ELR (cell line): ENCODE measurements at regions not wholly inside any gene's neighbourhood (a gene's known extent, or its start where the extent isn't known, plus 50 kb on each side); places are given as distances from the start of the nearest gene placed in this dataset.
"Not testable (repeated sequence)": the region's sequence is repeated elsewhere in the genome, so short reads cannot be mapped to it uniquely, and the experiment has no call there.

Source experiments
- DNase-seq: peaks from one replicate; pipeline ENCODE4 v3.0.0-alpha.2; 2015; ENCODE audit warnings: low read depth

DNA sequence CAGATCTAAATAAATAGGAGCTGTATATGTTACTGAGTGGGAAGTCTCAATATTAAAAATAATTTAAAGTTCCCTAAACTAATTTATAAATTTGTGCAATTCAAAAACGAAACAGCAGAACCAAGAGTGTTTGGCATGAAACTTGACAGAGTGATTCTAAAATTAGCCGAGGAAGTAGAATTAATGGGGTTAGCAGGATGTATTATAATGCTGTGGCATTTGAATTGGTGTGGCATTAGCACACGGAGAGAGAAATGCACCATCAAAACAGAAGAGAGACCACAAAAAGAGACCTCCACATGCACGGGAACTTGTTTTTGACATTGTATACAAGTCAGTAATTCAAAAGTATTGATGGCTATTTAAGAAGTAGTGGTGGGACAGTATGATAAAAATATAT lies 366.0 kb upstream of the RGS6 start:
- no peak for DNase-seq

- not testable (repeated sequence) for DNase-seq
Observed at GRCh38 chr14:71567499-71568133, 364.6 kb upstream of the RGS6 start.

DNA sequence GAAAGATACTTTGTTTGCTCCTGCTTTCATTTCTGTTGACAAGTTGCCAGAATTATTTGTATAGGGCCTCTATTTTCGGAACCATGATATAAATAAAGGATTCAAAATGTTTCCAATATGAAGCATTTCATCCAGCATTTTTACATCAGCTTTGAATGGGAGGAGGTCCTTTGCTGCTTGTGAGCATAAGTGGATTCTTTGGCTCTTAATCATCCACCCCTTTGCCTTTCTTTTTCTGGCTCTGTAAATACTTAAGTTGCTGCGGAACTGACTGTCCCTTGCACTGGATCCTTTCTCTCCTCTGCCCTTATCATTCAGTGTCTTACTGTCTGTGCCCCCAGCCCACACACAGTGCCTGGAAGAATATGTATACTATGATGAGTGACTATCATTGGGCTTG lies 357.3 kb upstream of the RGS6 start:
- peak; percentile 91 for DNase-seq

GRCh38 chr14:71576472-71576871 lies 355.8 kb upstream of the RGS6 start:
- DNase-seq = no peak

GRCh38 chr14:71579331-71579730 lies 352.9 kb upstream of the RGS6 start:
- DNase-seq = no peak

- DNase-seq = peak; percentile 79
Observed at GRCh38 chr14:71582705-71583104, 349.5 kb upstream of the RGS6 start.

- DNase-seq = no peak
Observed at GRCh38 chr14:71583194-71583593, 349.0 kb upstream of the RGS6 start.

DNA sequence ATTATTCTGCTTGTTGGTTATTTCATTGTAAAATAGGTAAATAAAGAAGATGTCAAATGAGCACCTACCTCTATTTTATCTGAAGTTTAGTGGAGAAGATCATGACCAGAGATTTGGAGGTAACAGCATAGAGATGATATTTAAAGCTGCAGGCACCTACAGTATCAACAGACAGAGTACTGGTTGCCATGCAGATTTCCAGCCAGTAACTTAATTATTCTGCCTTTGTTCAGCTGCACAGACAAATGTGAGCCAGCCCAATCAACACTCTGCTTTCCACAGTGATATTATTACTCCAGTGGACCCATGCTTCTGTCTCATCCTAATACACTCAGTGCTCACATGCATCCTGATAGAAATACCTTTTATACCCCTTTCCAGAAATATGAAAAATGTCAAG lies 348.5 kb upstream of the RGS6 start:
- DNase-seq = no peak

- no peak for DNase-seq
Observed at GRCh38 chr14:71585361-71585760, 346.9 kb upstream of the RGS6 start.

GRCh38 chr14:71586131-71586897 lies 345.9 kb upstream of the RGS6 start:
- peak; percentile 60 for DNase-seq

- DNase-seq = peak; percentile 91
Observed at GRCh38 chr14:71588028-71588427, 344.2 kb upstream of the RGS6 start.

DNA sequence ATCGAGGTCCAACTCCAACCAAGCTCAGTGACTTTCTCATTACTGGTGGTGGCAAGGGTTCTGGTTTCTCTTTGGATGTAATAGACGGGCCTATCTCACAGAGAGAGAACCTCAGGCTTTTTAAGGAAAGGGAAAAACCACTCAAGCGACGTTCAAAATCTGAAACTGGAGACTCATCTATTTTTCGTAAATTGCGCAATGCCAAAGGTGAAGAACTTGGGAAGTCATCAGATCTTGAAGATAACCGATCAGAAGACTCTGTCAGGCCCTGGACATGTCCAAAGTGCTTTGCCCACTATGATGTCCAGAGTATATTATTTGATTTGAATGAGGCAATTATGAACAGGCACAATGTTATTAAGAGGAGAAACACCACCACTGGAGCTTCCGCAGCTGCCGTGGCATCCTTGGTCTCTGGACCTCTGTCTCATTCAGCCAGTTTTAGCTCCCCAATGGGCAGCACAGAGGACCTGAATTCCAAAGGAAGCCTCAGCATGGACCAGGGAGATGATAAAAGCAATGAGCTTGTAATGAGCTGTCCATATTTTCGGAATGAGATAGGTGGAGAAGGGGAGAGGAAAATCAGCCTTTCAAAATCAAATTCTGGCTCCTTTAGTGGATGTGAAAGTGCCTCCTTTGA lies 343.5 kb upstream of the RGS6 start:
- peak; percentile 18 for DNase-seq

DNA sequence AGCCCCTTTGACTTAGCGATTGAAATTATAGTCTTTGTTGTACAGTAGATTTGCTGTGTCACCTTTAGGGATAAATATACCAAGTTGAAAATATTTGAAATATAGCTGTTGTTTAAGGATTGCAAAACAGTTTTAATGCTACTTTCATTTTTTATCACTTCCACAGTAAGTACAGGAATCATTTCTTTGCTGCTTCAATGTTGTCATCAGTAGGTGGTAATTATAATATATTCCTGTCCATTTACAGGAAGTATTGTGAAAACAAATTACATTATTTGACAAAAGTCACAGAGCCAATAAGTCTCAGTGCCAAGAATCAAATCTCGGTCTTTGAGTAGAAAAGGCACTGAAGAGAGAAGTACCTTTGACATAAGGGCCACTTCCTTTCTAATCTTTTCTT lies 342.6 kb upstream of the RGS6 start:
- no peak for DNase-seq

DNA sequence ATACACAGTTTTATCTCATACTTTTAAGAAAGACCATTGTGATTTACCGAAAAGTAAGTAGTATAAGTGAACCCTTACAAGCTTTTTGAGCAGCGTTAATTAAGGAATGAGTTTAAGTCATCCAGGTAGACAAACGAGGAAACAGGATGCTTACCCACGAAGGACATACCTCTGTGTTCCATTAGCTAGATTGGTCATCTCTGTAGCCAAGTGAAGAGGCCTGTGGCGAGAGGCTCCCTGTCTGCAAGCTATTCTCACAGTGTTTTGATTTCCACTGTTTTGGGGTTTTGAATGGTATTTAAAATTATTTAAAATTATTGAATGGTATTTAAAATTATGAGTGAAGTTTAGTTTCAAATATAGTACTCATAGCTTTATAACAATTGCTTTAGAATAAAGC lies 342.1 kb upstream of the RGS6 start:
- DNase-seq = no peak

DNA sequence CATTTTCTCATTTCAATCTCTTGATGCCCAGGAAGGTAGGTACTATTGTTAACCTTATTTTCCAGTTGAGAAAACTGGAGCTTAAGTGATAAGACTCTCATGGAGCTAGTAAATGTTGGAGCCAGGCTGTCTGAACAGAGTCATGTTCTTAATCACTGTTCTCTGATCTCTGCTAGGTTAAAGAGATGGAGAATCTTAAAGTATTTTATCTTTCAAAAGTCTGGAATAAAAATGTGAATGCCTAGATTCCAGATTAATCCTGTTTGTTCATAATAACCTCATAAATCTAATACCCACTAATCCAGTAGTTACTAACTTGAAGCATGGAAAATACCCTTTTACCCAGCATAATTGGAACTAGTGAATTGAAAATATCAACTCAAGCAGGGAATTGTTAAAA lies 341.0 kb upstream of the RGS6 start:
- DNase-seq = peak; percentile 22

- peak; percentile 87 for DNase-seq
Observed at GRCh38 chr14:71591929-71592328, 340.3 kb upstream of the RGS6 start.

DNA sequence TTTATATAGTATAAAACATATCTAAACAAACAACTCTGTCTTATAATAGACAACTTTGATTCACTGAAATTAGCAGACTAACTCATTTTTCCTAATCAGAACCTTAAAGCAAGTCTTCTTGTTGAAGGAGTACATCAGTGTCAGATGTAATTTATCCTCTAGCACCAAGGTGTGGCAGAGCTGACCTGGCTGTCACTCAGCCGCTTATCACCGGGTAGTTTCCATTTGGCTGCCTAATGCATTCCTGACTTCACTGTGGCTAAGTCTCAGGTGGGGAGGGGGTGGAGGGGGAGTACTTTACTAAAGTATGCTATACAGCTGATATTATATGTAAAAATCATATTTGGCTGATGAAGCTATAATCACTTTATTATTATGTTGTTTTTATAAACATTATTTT lies 339.9 kb upstream of the RGS6 start:
- DNase-seq = no peak

GRCh38 chr14:71593966-71594365 lies 338.3 kb upstream of the RGS6 start:
- DNase-seq = no peak

GRCh38 chr14:71594821-71595220 lies 337.4 kb upstream of the RGS6 start:
- DNase-seq = no peak

- no peak for DNase-seq
Observed at GRCh38 chr14:71595441-71595840, 336.8 kb upstream of the RGS6 start.

- no peak for DNase-seq
Observed at GRCh38 chr14:71597287-71597920, 334.8 kb upstream of the RGS6 start.

GRCh38 chr14:71597955-71598660 lies 334.1 kb upstream of the RGS6 start:
- no peak for DNase-seq
